Endothelial cell of umbilical vein (primary cell): ENCODE measurements at regions not wholly inside any gene's neighbourhood (a gene's known extent, or its start where the extent isn't known, plus 50 kb on each side); places are given as distances from the start of the nearest gene placed in this dataset.

Source experiments
- BruUV-seq: library from RNA; stranded (reverse); fragments of 400-500 nt; replicated peaks from 2 replicates; lab custom pipeline; 2021; lab: Mats Ljungman, UMichigan
- CTCF ChIA-PET: fragments of 300-600, 350-600 bp; sonication (Branson Sonifier 250); formaldehyde crosslinking; loops from one replicate; lab custom pipeline; 2021; ENCODE audit warnings: antibody characterized with exemption, inconsistent platforms; lab: Charles Lee
- POLR2A ChIA-PET: fragments of 300-600, 350-600 bp; sonication (Branson Sonifier 250); formaldehyde crosslinking; loops from one replicate; lab custom pipeline; 2021; ENCODE audit warnings: antibody characterized with exemption, inconsistent platforms; lab: Charles Lee
- DNase-seq: peaks from one replicate; pipeline ENCODE4 v3.0.0-alpha.2; 2011; ENCODE audit warnings: low read depth, low spot score
- FAIRE-seq: peaks from 2 replicates; lab custom pipeline; 2011; peaks lifted over from hg19 to GRCh38; lab: Jason Lieb, UNC
- H2AFZ ChIP-seq: 2 replicates; pipeline ENCODE4 v1.6.0; 2012; ENCODE audit warnings: low read depth, low read length, control low read depth, inconsistent platforms
- H3K27ac ChIP-seq: 2 replicates; pipeline ENCODE4 v1.5.1; 2011; ENCODE audit warnings: low read depth, mild to moderate bottlenecking, control low read depth, low read length, moderate library complexity; ENCODE audit not compliant: insufficient read depth
- H3K27me3 ChIP-seq, 2 experiments: 2 replicates each; pipeline versions ENCODE4 v1.6.0 to v1.6.1; 2011; ENCODE audit warnings: low read length in 2 of 2, mixed read lengths in 1 of 2; ENCODE audit not compliant: control insufficient read depth in 2 of 2, insufficient read depth in 2 of 2
- H3K36me3 ChIP-seq, 2 experiments: 2 replicates in 1 of 2; 3 replicates in 1 of 2; pipeline ENCODE4 v1.5.1; 2011; ENCODE audit warnings: low read length in 2 of 2, mild to moderate bottlenecking in 1 of 2, moderate library complexity in 1 of 2; ENCODE audit not compliant: control insufficient read depth in 2 of 2, insufficient read depth in 2 of 2; ENCODE audit errors: extremely low read depth in 1 of 2
- H3K4me1 ChIP-seq: 3 replicates; pipeline ENCODE4 v1.5.1; 2011; ENCODE audit warnings: mild to moderate bottlenecking, low read length; ENCODE audit not compliant: control insufficient read depth, insufficient read depth; ENCODE audit errors: extremely low read depth
- H3K4me2 ChIP-seq: 2 replicates; pipeline ENCODE4 v1.6.1; 2011; ENCODE audit warnings: low read length, control low read depth, mixed read lengths; ENCODE audit not compliant: insufficient read depth
- H3K4me3 ChIP-seq, 3 experiments: fragments of 200-600 bp in 1 of 3; sonication (generic), shearing (Covaris generic) in 1 of 3; replicated peaks in 1 of 3; 2 replicates each; pipeline ENCODE4 v1.5.1; 2011 to 2016; ENCODE audit warnings: control low read depth in 3 of 3, low read length in 3 of 3, mild to moderate bottlenecking in 2 of 3, inconsistent platforms in 1 of 3, low read depth in 1 of 3, moderate library complexity in 1 of 3; ENCODE audit not compliant: insufficient read depth in 1 of 3
- H3K79me2 ChIP-seq: 2 replicates; pipeline ENCODE4 v1.6.0; 2012; ENCODE audit warnings: low read length, inconsistent platforms; ENCODE audit not compliant: control insufficient read depth, insufficient read depth
- H3K9ac ChIP-seq: replicated peaks from 2 replicates; pipeline ENCODE3; 2011; ENCODE audit warnings: low read length, control low read depth; ENCODE audit not compliant: insufficient read depth; ENCODE audit errors: extremely low read depth
- H3K9me1 ChIP-seq: replicated peaks from 3 replicates; pipeline ENCODE4 v1.6.0; 2011; ENCODE audit warnings: mild to moderate bottlenecking, low read length; ENCODE audit not compliant: control insufficient read depth, insufficient read depth; ENCODE audit errors: extremely low read depth
- H3K9me3 ChIP-seq: replicated peaks from 2 replicates; pipeline ENCODE4 v1.5.1; 2012; ENCODE audit warnings: low read length, inconsistent platforms; ENCODE audit not compliant: control insufficient read depth, insufficient read depth
- H4K20me1 ChIP-seq: replicated peaks from 2 replicates; pipeline ENCODE3; 2011; ENCODE audit warnings: mild to moderate bottlenecking, low read length; ENCODE audit not compliant: control insufficient read depth, insufficient read depth; ENCODE audit errors: extremely low read depth
- EZH2 ChIP-seq: IDR thresholded peaks from 2 replicates; pipeline ENCODE4 v1.6.1; 2012; ENCODE audit warnings: borderline replicate concordance, low read depth, mild to moderate bottlenecking, moderate library complexity, low read length, inconsistent platforms; ENCODE audit not compliant: severe bottlenecking
- FOS ChIP-seq: IDR thresholded peaks from 2 replicates; pipeline ENCODE4 v1.6.1; 2011; ENCODE audit warnings: mild to moderate bottlenecking, low read length, moderate library complexity, borderline replicate concordance; ENCODE audit not compliant: insufficient read depth
- GATA2 ChIP-seq: IDR thresholded peaks from 2 replicates; pipeline ENCODE4 v1.7.0; 2011; ENCODE audit warnings: low read depth, mild to moderate bottlenecking, moderate library complexity, mixed read lengths, low read length; ENCODE audit not compliant: insufficient read length, insufficient read depth
- JUN ChIP-seq: IDR thresholded peaks from 2 replicates; pipeline ENCODE4 v1.6.1; 2011; ENCODE audit warnings: borderline replicate concordance, low read depth; ENCODE audit not compliant: insufficient read length, insufficient read depth
- MAX ChIP-seq: IDR thresholded peaks from 2 replicates; pipeline ENCODE4 v1.6.1; 2011; ENCODE audit not compliant: insufficient read depth, insufficient read length
- MYC ChIP-seq: IDR thresholded peaks from one replicate; pipeline ENCODE4 v1.6.1; 2011; ENCODE audit warnings: mild to moderate bottlenecking, low read depth, low read length
- POLR2A ChIP-seq: IDR thresholded peaks from 2 replicates; pipeline ENCODE4 v1.6.1; 2012; ENCODE audit warnings: low read depth, mild to moderate bottlenecking, control low read depth, low read length
- POLR2AphosphoS5 ChIP-seq: IDR thresholded peaks from 2 replicates; pipeline ENCODE4 v1.6.1; 2012; ENCODE audit warnings: low read depth, mild to moderate bottlenecking, control low read depth, low read length, moderate library complexity; ENCODE audit not compliant: insufficient read depth
- dilution Hi-C: fragments of 300-500 bp; cut with MboI; formaldehyde crosslinking; loops from one replicate; pipeline ENCODE4 v1.15.0; 2019; ENCODE audit warnings: low sequenced_read_pairs; ENCODE audit not compliant: extremely low pct_ligation_motif_present
- intact Hi-C: fragments of 100-400 bp; cut with micrococcal nuclease; formaldehyde crosslinking; loops from one replicate; pipeline ENCODE4 v1.10.0; 2022
- TF ChIP-seq, protein P1 (sequence below), 2 donors: IDR thresholded peaks; 1 replicate in 1 of 2; 2 replicates in 1 of 2; pipeline ENCODE4 v1.5.1; 2011; ENCODE audit warnings: low read length in 2 of 2, mild to moderate bottlenecking in 2 of 2, moderate library complexity in 2 of 2, control low read depth in 1 of 2, inconsistent platforms in 1 of 2, low read depth in 1 of 2; ENCODE audit not compliant: insufficient read depth in 1 of 2; ENCODE audit errors: extremely low read depth in 1 of 2

GRCh38 chr18:75660932-75661331 lies 233.4 kb upstream of the SMIM21 start:
- ChIA-PET CTCF (no interaction called here), POLR2A (no interaction called here)
- H3K79me2 ChIP-seq: no peaks in the 10 kb centered on the region
- no peaks in the 10 kb centered on the region for H3K36me3 ChIP-seq
- H3K4me1 ChIP-seq: no peaks in the 10 kb centered on the region
- dilution Hi-C loops (no loop called here), intact Hi-C loops (no loop called here)
- BruUV-seq: no TSS peak
- DNase-seq (no peak), FAIRE-seq (no peak)
- no peaks in the 10 kb centered on the region for H3K9me1 ChIP-seq
- H2AFZ ChIP-seq: no peak overlapping the region
- no peak overlapping the region for H3K4me3 ChIP-seq
- no peak overlapping the region for H3K4me2 ChIP-seq
- TF ChIP-seq POLR2A (no peak), POLR2AphosphoS5 (no peak), EZH2 (no peak), MAX (no peak), GATA2 (no peak), JUN (no peak), FOS (no peak), MYC (no peak)
- TF ChIP-seq, protein P1, sequence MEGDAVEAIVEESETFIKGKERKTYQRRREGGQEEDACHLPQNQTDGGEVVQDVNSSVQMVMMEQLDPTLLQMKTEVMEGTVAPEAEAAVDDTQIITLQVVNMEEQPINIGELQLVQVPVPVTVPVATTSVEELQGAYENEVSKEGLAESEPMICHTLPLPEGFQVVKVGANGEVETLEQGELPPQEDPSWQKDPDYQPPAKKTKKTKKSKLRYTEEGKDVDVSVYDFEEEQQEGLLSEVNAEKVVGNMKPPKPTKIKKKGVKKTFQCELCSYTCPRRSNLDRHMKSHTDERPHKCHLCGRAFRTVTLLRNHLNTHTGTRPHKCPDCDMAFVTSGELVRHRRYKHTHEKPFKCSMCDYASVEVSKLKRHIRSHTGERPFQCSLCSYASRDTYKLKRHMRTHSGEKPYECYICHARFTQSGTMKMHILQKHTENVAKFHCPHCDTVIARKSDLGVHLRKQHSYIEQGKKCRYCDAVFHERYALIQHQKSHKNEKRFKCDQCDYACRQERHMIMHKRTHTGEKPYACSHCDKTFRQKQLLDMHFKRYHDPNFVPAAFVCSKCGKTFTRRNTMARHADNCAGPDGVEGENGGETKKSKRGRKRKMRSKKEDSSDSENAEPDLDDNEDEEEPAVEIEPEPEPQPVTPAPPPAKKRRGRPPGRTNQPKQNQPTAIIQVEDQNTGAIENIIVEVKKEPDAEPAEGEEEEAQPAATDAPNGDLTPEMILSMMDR (IDR thresholded peaks at IDR 0.05; ENCODE audit: extremely low read depth in 1 of 2, insufficient read depth in 1 of 2, low read depth in 1 of 2, low read length in 2 of 2): no peak
- no peaks in the 10 kb centered on the region for H3K27me3 ChIP-seq
- H3K9me3 ChIP-seq: peaks cover 2% of the 10 kb centered on the region
- H3K9ac ChIP-seq: no peak overlapping the region
- H4K20me1 ChIP-seq: no peaks in the 10 kb centered on the region
- H3K27ac ChIP-seq: no peak overlapping the region
